ENCODE measurements at regions not wholly inside any gene's neighbourhood (a gene's known extent, or its start where the extent isn't known, plus 50 kb on each side); places are given as distances from the start of the nearest gene placed in this dataset.

DNA sequence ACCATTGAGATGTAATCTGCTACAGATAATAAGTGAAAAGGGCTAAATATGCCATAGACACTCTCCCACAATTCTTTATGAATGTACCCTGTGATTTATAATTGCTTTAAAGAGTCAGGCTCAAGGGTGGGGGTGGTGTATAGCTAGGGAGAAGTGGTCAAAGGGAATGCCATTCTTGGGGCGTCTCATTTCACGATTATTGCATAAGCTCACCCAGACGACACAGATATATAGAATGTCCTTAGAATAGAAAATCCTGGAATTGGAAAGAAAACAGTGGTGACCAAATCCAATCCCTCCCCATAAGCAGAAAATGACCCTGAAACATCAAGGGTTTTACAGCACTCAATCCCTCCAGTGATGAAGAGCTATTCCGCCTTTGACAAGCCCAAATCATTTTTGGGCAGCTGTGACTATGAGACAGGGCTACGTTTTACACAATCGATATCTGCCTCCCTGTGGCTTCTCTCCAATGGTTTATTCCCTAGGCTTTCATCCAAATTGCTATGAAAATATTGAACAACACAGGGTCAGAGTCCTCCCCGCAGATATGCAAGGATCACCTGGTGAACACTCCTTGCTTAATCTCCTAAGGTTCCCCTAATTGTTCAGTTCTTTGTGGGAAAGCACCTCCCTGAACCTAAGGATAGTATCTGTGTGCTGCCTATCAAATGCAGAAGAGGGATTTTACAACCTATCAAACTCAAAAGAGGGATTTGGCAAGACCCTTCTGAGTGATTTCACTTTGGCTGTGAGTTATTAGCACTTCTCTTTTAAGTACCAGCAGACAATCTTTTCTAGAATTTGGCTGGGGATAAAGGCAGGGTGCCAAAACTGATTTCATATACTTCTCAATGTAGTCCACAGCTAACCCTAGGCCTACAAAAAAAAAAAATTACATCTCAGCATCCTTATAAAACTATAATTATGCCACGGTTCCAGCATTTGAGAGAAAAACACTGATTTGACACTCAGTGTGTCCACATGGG, 144.9 kb upstream of the CDH6 start:
- ChIA-PET CTCF (interaction anchor here (1.4 to 3.0 kb wide), 2 partner anchors 13 to 14 kb away, joined by 3 to 10 read pairs; no protein-coding TSS in a partner anchor), POLR2A (no interaction called here)
- DNase-seq (ENCODE audit: extremely low spot score), result no peak
- TF ChIP-seq, protein P1, sequence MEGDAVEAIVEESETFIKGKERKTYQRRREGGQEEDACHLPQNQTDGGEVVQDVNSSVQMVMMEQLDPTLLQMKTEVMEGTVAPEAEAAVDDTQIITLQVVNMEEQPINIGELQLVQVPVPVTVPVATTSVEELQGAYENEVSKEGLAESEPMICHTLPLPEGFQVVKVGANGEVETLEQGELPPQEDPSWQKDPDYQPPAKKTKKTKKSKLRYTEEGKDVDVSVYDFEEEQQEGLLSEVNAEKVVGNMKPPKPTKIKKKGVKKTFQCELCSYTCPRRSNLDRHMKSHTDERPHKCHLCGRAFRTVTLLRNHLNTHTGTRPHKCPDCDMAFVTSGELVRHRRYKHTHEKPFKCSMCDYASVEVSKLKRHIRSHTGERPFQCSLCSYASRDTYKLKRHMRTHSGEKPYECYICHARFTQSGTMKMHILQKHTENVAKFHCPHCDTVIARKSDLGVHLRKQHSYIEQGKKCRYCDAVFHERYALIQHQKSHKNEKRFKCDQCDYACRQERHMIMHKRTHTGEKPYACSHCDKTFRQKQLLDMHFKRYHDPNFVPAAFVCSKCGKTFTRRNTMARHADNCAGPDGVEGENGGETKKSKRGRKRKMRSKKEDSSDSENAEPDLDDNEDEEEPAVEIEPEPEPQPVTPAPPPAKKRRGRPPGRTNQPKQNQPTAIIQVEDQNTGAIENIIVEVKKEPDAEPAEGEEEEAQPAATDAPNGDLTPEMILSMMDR (IDR thresholded peaks at IDR 0.05; ENCODE audit: control extremely low read depth, extremely low read depth, low read depth, missing control alignments), result no peak

GRCh38 chr5:31047621-31048020, 145.9 kb upstream of the CDH6 start:
- POLR2A ChIA-PET, result no interaction called here

DNA sequence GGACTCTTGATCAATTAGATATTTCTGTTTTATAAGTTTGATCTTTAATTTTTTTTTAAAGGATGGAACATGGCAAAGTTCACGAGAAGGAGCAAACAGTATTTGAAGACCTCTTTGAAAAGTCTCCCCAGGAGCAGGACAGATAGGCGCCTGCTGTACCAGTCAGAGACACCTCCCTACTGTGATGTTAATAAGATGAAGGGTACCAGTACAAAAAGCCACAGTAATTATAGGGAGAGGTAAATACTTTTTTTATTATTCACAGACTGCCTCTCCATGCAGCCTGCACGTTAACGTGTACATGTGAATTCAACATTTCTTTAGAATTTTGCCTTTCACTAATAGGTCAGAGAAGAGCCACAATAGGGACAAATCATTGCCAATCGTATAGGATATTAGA, 146.5 kb upstream of the CDH6 start:
- POLR2A ChIA-PET, result no interaction called here
- CTCF ChIA-PET, result no interaction called here
- TF ChIP-seq, protein P1 (IDR thresholded peaks at IDR 0.05; ENCODE audit: control extremely low read depth, extremely low read depth, low read depth, missing control alignments), result no peak
- no peak for DNase-seq (ENCODE audit: extremely low spot score)

More at GRCh38 chr5:31047621-31048020, 145.9 kb upstream of the CDH6 start:
- CTCF ChIA-PET, result no interaction called here
- no peak for DNase-seq (ENCODE audit: extremely low spot score)
- TF ChIP-seq, protein P1 (IDR thresholded peaks at IDR 0.05; ENCODE audit: control extremely low read depth, extremely low read depth, low read depth, missing control alignments), result no peak

- TF ChIP-seq, protein P1 (IDR thresholded peaks at IDR 0.05; ENCODE audit: control extremely low read depth, extremely low read depth, low read depth, missing control alignments), result no peak
- ChIA-PET POLR2A (no interaction called here), CTCF (no interaction called here)
- no peak for DNase-seq (ENCODE audit: extremely low spot score)
These were observed 157.1 kb upstream of the CDH6 start for GRCh38 chr5:31036411-31036810.

GRCh38 chr5:31033295-31033694, 160.2 kb upstream of the CDH6 start:
- TF ChIP-seq, protein P1 (IDR thresholded peaks at IDR 0.05; ENCODE audit: control extremely low read depth, extremely low read depth, low read depth, missing control alignments), result no peak

GRCh38 chr5:31029925-31030324, 163.6 kb upstream of the CDH6 start:
- DNase-seq (ENCODE audit: extremely low spot score), result no peak
- ChIA-PET CTCF (no interaction called here), POLR2A (no interaction called here)
- TF ChIP-seq, protein P1 (IDR thresholded peaks at IDR 0.05; ENCODE audit: control extremely low read depth, extremely low read depth, low read depth, missing control alignments), result no peak

More at GRCh38 chr5:31033295-31033694, 160.2 kb upstream of the CDH6 start:
- ChIA-PET CTCF (no interaction called here), POLR2A (no interaction called here)
- no peak for DNase-seq (ENCODE audit: extremely low spot score)

Measured in GM10248 (cell line).